Islet precursor cell (in vitro differentiated cells): ENCODE measurements at regions not wholly inside any gene's neighbourhood (a gene's known extent, or its start where the extent isn't known, plus 50 kb on each side); places are given as distances from the start of the nearest gene placed in this dataset.

Source experiments
- DNase-seq: peaks from one replicate; pipeline ENCODE4 v3.0.0-alpha.2; 2018

DNA sequence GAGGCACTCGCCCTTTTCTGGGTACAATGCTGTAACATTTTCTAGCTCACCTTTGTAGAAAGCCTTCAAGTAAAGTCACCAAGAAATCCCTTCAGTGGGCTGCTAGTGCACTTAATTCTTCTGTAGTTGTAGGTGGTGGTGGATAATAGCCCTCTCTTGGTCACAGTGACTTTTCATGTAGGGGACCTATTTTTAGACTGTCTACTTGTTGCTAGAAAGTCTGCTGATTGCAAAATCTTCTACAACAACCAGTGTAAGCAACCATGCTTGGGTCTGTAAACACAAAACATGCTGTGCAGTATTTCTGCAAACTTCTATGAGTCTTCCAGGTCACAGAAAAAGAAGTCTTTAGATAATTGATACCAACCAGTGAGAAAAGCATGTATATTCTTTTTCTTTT is 55.6 kb downstream of the PBDC1 start:
- no peak for DNase-seq

DNA sequence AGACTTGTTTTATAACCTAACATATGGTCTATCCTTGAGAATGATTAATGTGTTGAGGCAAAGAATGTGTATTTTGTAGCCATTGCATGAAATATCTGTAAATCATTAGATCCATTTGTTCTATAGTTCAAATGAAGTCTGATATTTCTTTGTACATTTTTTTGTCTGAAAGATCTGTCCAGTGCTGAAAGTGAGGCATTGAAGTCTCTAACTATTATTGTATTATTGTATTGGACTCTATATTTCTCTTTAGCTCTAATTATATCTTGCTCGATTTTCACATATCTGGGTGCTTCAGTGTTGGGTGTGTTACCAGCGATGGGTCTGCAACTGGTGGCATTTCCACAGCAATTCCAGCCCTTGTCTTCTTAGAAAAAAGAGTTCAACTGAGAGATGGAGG is 76.0 kb downstream of the PBDC1 start:
- no peak for DNase-seq

DNA sequence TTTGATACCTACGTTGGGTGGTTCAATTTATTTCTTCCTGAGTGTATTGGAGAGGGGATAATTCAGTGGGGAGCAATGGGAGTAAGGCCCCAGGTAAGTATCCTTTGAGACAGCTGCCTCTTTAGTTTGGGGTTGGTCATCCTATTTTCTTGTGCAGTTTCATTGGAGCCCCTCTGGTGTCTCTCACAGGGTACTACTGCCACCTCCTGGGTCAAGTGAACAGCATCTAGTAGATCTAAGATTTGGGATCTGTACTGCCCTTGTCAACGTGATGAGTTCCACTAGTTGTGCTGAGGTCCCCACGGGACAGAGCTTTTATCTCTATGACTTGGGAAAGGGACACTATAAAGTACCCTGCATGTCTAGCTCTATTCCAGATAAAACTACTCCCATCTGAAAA is 80.6 kb downstream of the PBDC1 start:
- DNase-seq = no peak

DNA sequence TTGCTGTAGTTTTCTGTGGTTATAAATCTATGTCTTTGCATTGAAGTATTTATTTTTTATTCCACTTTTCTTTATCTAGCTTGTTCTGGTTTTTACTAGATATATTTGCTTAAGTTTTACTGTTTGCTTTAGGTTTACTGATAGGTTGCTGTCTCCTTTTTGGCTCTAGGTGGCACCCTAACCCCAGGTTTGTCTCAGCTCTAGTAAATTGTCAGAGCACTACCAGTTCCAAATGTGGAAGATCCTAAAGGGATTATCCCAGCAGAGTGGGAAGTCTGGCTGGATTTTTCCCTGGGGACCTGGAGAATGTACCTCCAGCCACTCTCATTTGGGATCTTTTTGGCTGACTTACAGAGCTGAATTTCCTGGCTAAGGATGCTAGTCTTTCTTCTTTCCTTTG is 106.1 kb downstream of the PBDC1 start:
- DNase-seq = peak; percentile 62
